Smooth muscle cell (in vitro differentiated cells): ENCODE measurements at regions not wholly inside any gene's neighbourhood (a gene's known extent, or its start where the extent isn't known, plus 50 kb on each side); places are given as distances from the start of the nearest gene placed in this dataset.

Experiments
- DNase-seq: peaks from one replicate; lab custom pipeline; 2025; ENCODE audit not compliant: unreplicated experiment; lab: John Stamatoyannopoulos, UW
- H2AFZ ChIP-seq: fragments of 200-600 bp; sonication (generic); 2 replicates; pipeline ENCODE4 v1.6.0; 2016; ENCODE audit warnings: antibody characterized with exemption, low read depth, mild to moderate bottlenecking
- H3F3A ChIP-seq: fragments of 200-600 bp; sonication (generic); 2 replicates; pipeline ENCODE4 v1.6.0; 2017; ENCODE audit warnings: antibody characterized with exemption, low read depth
- H3K27ac ChIP-seq: fragments of 200-600 bp; sonication (generic); 2 replicates; pipeline ENCODE4 v1.5.1; 2016; ENCODE audit warnings: low read depth, mild to moderate bottlenecking
- H3K27me3 ChIP-seq: fragments of 200-600 bp; sonication (generic); 2 replicates; pipeline ENCODE4 v1.6.1; 2016; ENCODE audit warnings: low read depth, mild to moderate bottlenecking
- H3K36me3 ChIP-seq: fragments of 200-600 bp; sonication (generic); 2 replicates; pipeline ENCODE4 v1.5.1; 2016; ENCODE audit warnings: low read depth
- H3K4me1 ChIP-seq: fragments of 200-600 bp; sonication (generic); 2 replicates; pipeline ENCODE4 v1.5.1; 2016; ENCODE audit warnings: low read depth
- H3K4me2 ChIP-seq: fragments of 200-600 bp; sonication (generic); 2 replicates; pipeline ENCODE4 v1.6.0; 2016; ENCODE audit warnings: mild to moderate bottlenecking
- H3K4me3 ChIP-seq: fragments of 200-600 bp; sonication (generic); 2 replicates; pipeline ENCODE4 v1.5.1; 2016; ENCODE audit warnings: mild to moderate bottlenecking
- H3K79me2 ChIP-seq: fragments of 200-600 bp; sonication (generic); 2 replicates; pipeline ENCODE4 v1.6.0; 2016; ENCODE audit warnings: low read depth, mild to moderate bottlenecking
- H3K9ac ChIP-seq: fragments of 200-600 bp; sonication (generic); 2 replicates; pipeline ENCODE4 v1.6.0; 2016; ENCODE audit warnings: low read depth
- H3K9me3 ChIP-seq: fragments of 200-600 bp; sonication (generic); replicated peaks from 2 replicates; pipeline ENCODE4 v1.5.1; 2016; ENCODE audit warnings: low read depth
- H4K20me1 ChIP-seq: fragments of 200-600 bp; sonication (generic); 2 replicates; pipeline ENCODE4 v1.6.0; 2016; ENCODE audit warnings: low read depth
- WGBS: methylation state at CpG from one replicate; pipeline ENCODE4 v1.1.7; 2016; ENCODE audit warnings: low lambda C conversion rate; 5-methylcytosine and 5-hydroxymethylcytosine counted together
- TF ChIP-seq, protein P1 (sequence below): fragments of 200-600 bp; sonication (generic); IDR thresholded peaks from 2 replicates; pipeline ENCODE4 v1.5.1; 2017; ENCODE audit warnings: borderline replicate concordance, mild to moderate bottlenecking, antibody characterized with exemption; ENCODE audit not compliant: insufficient read depth, poor library complexity, severe bottlenecking

DNA sequence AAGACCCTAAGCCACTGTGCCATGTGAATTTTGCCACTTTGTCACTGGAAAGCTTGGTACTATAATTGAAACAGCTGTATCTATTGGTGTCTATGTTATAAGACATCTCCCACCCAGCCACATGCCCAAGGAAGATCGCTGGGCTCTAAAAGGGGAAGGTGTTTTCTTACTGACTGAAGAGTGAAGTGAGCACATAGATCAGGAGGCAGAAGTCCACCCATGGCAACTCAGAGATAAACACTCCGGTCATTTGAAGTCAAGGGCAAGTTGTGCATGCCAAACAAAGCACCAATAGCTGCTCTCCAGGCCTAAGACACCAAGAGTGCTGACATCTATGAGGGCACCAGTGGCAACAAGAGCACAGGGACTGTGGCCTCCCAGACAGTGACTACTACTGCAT lies 153.8 kb downstream of the KCTD12 start:
- Histone ChIP-seq H4K20me1 (no peaks in the 10 kb centered on the region), H3K79me2 (no peaks in the 10 kb centered on the region), H3K9me3 (no peaks in the 10 kb centered on the region), H3K9ac (no peak overlapping the region), H3K4me2 (no peak overlapping the region), H2AFZ (no peak overlapping the region), H3F3A (no peaks in the 10 kb centered on the region), H3K4me3 (no peak overlapping the region), H3K27me3 (no peaks in the 10 kb centered on the region), H3K4me1 (no peaks in the 10 kb centered on the region), H3K36me3 (no peaks in the 10 kb centered on the region), H3K27ac (no peak overlapping the region)
- TF ChIP-seq, protein P1, sequence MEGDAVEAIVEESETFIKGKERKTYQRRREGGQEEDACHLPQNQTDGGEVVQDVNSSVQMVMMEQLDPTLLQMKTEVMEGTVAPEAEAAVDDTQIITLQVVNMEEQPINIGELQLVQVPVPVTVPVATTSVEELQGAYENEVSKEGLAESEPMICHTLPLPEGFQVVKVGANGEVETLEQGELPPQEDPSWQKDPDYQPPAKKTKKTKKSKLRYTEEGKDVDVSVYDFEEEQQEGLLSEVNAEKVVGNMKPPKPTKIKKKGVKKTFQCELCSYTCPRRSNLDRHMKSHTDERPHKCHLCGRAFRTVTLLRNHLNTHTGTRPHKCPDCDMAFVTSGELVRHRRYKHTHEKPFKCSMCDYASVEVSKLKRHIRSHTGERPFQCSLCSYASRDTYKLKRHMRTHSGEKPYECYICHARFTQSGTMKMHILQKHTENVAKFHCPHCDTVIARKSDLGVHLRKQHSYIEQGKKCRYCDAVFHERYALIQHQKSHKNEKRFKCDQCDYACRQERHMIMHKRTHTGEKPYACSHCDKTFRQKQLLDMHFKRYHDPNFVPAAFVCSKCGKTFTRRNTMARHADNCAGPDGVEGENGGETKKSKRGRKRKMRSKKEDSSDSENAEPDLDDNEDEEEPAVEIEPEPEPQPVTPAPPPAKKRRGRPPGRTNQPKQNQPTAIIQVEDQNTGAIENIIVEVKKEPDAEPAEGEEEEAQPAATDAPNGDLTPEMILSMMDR: no peak
- no peak for DNase-seq
- 95% methylated on average over 2 of the region's 2 CpGs for WGBS

DNA sequence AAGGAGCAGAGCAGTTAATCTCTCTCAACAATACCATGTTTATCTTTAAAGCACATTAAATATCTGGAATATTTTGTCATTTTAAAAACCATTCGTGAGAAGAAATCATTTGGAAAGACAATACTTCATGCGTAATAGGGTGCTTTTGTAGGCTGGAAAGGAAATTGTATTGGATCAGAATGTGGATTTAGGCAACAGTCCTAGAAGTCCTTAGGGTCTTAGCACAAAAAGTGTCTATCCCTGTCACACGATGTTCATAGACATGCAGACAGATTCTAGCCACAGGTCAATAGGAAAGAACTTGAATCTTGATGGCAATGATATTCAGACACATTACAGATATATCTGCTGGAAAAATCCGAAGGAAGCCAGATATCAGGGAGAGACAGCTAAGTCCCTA lies 156.0 kb downstream of the KCTD12 start:
- Histone ChIP-seq H3K9ac (no peak overlapping the region), H3K4me1 (peaks cover 5% of the 10 kb centered on the region), H3K4me3 (no peak overlapping the region), H3K36me3 (no peaks in the 10 kb centered on the region), H3F3A (no peaks in the 10 kb centered on the region), H3K27ac (no peak overlapping the region), H2AFZ (no peak overlapping the region), H3K9me3 (no peaks in the 10 kb centered on the region), H4K20me1 (no peaks in the 10 kb centered on the region), H3K79me2 (no peaks in the 10 kb centered on the region), H3K4me2 (no peak overlapping the region), H3K27me3 (no peaks in the 10 kb centered on the region)
- TF ChIP-seq, protein P1: no peak
- 92% methylated on average over 4 of the region's 4 CpGs for WGBS
- DNase-seq: no peak

DNA sequence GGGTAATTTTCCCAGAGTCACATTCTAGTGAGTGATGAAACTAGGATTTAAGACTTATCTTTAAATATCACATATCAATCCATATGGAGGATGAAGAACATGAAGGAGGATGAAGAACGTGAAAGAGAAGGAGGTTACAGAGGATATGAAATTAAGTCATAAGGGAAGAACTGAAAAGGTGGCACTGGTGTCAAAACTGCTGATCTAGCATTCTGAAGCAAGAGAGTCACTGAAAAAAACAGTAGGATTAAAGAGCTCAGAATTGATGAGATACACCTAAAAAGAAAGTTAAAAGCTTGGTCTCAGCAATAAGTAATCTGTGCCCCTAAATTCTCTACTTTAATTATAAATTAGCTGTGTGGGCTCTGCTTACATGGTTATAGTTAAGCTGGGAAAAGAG lies 156.5 kb downstream of the KCTD12 start:
- H3K27ac ChIP-seq: no peak overlapping the region
- 32% methylated on average over 1 of the region's 1 CpG for WGBS

DNA sequence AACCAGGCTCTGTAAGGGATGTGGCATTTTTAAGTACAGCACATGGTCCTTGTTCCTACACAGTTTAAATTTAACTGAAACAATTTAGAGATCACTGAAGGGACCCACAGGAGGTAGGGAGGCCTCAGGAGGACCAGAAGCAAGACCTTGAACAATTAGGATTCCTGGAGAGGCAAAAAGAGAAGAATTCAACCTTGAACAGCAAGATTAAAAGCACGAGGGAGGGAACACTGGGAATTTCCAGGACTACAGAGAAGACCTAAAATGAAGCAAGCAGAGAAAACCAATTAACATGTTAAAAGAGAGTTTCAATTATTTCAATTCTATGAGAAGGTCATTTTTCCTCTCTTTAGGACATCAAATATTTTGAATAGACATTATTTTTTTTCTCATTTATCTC lies 160.3 kb downstream of the KCTD12 start:
- DNase-seq: no peak
- Histone ChIP-seq H3F3A (peaks cover 13% of the 10 kb centered on the region), H4K20me1 (no peaks in the 10 kb centered on the region), H3K9ac (no peak overlapping the region), H3K79me2 (no peaks in the 10 kb centered on the region), H3K27ac (peak overlapping the region; percentile 20), H3K4me3 (no peak overlapping the region), H3K4me1 (peaks cover 12% of the 10 kb centered on the region), H3K36me3 (no peaks in the 10 kb centered on the region), H3K27me3 (no peaks in the 10 kb centered on the region), H2AFZ (peak overlapping the region; percentile 26), H3K9me3 (no peaks in the 10 kb centered on the region), H3K4me2 (no peak overlapping the region)
- WGBS: 59% methylated on average over 1 of the region's 1 CpG
- TF ChIP-seq, protein P1: no peak

More for the DNA sequence above, 156.5 kb downstream of the KCTD12 start:
- Histone ChIP-seq H2AFZ (no peak overlapping the region), H3K27me3 (no peaks in the 10 kb centered on the region), H3K9ac (no peak overlapping the region), H3F3A (no peaks in the 10 kb centered on the region), H4K20me1 (no peaks in the 10 kb centered on the region), H3K36me3 (no peaks in the 10 kb centered on the region), H3K4me2 (no peak overlapping the region), H3K79me2 (no peaks in the 10 kb centered on the region), H3K9me3 (no peaks in the 10 kb centered on the region), H3K4me3 (no peak overlapping the region), H3K4me1 (peaks cover 5% of the 10 kb centered on the region)
- TF ChIP-seq, protein P1: no peak
- no peak for DNase-seq
